ENCODE measurements at regions not wholly inside any gene's neighbourhood (a gene's known extent, or its start where the extent isn't known, plus 50 kb on each side); places are given as distances from the start of the nearest gene placed in this dataset.

DNA sequence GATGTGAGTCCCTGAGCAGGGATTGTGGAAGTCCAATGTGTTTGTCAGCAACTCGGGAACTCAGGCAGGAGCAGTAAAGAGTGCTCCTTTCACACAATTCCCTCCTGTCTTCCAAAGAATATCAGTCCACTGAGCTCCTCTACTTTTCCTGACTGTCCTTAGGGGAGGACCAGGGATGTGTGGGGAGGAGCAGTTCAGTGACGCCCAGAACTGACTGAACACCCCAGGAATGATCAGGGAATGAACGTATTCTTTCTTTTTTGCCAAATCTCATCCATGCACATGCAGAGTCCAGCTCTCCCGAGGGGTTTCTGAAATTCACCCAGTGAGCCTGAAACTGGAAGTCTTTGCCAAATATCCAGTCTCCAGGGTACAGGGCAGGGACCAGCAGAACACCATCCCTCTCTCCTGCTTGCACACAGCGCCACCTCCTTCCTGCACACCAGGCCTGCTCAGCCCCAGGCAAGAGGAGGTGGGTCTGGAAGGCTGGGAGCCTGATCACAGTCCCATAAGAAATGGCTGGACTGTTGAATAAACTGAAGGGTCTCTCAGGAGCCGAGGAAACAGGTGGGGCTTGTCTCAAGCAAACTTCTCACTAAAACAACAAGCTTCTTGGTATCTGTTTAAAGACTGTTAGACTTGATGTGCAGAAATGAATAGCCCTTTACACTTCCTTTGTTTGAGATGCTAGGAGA is 294.7 kb downstream of the C7orf25 start:
- no peak for DNase-seq
- H3K27ac ChIP-seq: no peak overlapping the region
- no peak overlapping the region for H3K4me3 ChIP-seq
- 61 to 72% methylated on average over 5 to 6 of the region's 6 CpGs for WGBS, 2 donors
- TF ChIP-seq, protein P1, sequence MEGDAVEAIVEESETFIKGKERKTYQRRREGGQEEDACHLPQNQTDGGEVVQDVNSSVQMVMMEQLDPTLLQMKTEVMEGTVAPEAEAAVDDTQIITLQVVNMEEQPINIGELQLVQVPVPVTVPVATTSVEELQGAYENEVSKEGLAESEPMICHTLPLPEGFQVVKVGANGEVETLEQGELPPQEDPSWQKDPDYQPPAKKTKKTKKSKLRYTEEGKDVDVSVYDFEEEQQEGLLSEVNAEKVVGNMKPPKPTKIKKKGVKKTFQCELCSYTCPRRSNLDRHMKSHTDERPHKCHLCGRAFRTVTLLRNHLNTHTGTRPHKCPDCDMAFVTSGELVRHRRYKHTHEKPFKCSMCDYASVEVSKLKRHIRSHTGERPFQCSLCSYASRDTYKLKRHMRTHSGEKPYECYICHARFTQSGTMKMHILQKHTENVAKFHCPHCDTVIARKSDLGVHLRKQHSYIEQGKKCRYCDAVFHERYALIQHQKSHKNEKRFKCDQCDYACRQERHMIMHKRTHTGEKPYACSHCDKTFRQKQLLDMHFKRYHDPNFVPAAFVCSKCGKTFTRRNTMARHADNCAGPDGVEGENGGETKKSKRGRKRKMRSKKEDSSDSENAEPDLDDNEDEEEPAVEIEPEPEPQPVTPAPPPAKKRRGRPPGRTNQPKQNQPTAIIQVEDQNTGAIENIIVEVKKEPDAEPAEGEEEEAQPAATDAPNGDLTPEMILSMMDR (IDR thresholded peaks at IDR 0.05): no peak
- no peak for TF ChIP-seq POLR2A (IDR thresholded peaks at IDR 0.05)
- H3K27me3 ChIP-seq: no peaks in the 10 kb centered on the region
- H3K4me1 ChIP-seq: no peaks in the 10 kb centered on the region
- intact Hi-C loops (cut with DNase I; ENCODE audit: low total_unique reads): no loop called here
- no peaks in the 10 kb centered on the region for H3K36me3 ChIP-seq (ENCODE audit: low read depth, missing control alignments)
- no peaks in the 10 kb centered on the region for H3K9me3 ChIP-seq

DNA sequence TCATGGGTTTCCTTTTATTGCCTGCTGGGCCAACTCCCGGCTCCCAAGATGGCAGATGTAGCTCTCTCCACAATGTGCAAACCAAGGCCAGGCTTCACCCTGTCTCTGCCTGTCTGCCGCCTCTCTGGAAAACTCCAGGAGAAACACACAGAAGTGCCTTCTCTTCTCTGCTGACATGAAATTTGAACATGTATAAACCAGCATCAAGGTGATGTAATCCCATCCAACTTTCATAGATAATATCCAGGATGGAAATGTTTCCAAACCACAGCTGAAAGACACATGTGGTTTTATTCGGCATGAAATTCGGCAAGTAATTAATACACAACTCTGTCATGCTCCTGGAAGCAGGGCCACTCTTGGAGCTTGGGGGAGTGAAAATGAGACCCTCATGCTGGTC is 297.2 kb downstream of the C7orf25 start:
- intact Hi-C loops (cut with DNase I; ENCODE audit: low total_unique reads): no loop called here
- WGBS, 2 donors: 96 to 98% methylated on average over 4 of the region's 4 CpGs
- Histone ChIP-seq H3K27ac (no peak overlapping the region), H3K27me3 (no peaks in the 10 kb centered on the region), H3K4me1 (no peaks in the 10 kb centered on the region), H3K36me3 (ENCODE audit: low read depth, missing control alignments) (no peaks in the 10 kb centered on the region), H3K4me3 (no peak overlapping the region), H3K9me3 (no peaks in the 10 kb centered on the region)
- TF ChIP-seq POLR2A (IDR thresholded peaks at IDR 0.05): no peak
- TF ChIP-seq, protein P1 (IDR thresholded peaks at IDR 0.05): no peak
- DNase-seq: no peak

DNA sequence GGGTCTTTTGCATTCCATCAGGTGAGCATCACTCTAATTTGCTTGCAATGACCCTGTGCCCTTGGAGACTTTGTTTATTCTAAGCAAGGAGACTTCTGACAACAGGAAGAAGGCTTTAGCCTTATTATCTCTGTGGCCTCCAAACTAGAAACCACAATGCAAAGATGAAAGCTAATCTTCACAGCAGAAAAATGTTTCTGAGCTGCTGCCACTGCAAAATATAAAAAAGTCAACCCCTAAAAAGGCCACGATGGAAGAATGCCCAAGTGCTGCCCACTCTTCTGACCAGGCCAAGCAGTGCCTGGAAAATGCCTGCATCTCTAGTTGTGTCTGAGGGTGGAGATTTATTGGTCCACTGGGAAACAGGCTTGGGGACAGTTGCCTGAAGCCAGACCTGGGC is 299.9 kb downstream of the C7orf25 start:
- no peak overlapping the region for H3K27ac ChIP-seq
- H3K4me1 ChIP-seq: no peaks in the 10 kb centered on the region
- no peaks in the 10 kb centered on the region for H3K36me3 ChIP-seq (ENCODE audit: low read depth, missing control alignments)
- intact Hi-C loops (cut with DNase I; ENCODE audit: low total_unique reads): no loop called here
- WGBS, 2 donors: 46 to 50% methylated on average over 1 of the region's 1 CpG
- H3K9me3 ChIP-seq: no peaks in the 10 kb centered on the region
- TF ChIP-seq POLR2A (IDR thresholded peaks at IDR 0.05): no peak
- TF ChIP-seq, protein P1 (IDR thresholded peaks at IDR 0.05): no peak
- H3K4me3 ChIP-seq: no peak overlapping the region
- no peak for DNase-seq
- H3K27me3 ChIP-seq: no peaks in the 10 kb centered on the region

DNA sequence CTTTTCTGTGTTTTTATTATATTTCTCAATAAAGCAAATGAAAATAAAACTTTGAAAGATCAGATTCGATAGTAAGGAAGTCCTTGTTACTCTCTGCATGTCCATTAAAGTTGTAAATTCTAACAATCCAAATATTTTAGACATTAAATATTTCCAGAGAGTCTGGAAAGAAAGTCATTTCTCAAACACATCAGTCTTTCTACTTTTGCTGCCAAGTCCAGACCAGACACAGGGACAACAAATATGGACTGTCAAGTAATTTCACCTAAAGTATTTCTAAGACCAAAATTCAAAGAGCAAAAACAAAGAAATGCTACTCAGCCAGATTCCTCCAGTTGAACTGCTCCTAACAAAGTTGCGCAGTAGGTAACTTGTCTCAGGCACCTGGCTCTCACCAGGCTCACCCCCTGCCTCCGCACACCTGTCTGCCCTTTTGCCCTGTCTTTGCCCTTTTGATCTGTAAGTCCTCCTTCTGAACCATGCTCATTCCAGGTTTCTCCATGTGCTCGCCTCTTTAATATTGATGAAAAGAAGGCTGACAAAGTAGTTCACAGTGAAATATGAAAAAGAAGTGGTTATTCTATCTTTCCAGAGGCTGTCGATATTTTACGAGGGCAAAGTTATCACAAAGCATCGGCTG is 300.5 kb downstream of the C7orf25 start:
- Histone ChIP-seq H3K4me1 (no peaks in the 10 kb centered on the region), H3K36me3 (ENCODE audit: low read depth, missing control alignments) (no peaks in the 10 kb centered on the region), H3K9me3 (no peaks in the 10 kb centered on the region), H3K27ac (no peak overlapping the region), H3K27me3 (no peaks in the 10 kb centered on the region), H3K4me3 (no peak overlapping the region)
- 76 to 77% methylated on average over 7 of the region's 7 CpGs for WGBS, 2 donors
- DNase-seq: no peak
- intact Hi-C loops (cut with DNase I; ENCODE audit: low total_unique reads): no loop called here
- TF ChIP-seq, protein P1 (IDR thresholded peaks at IDR 0.05): no peak
- no peak for TF ChIP-seq POLR2A (IDR thresholded peaks at IDR 0.05)
